Stimulated activated CD8-positive, alpha-beta memory T cell treated with anti-CD3 and anti-CD28 coated beads, Interleukin-12 subunit alpha, Interleukin-12 subunit beta, amount 100 ng/mL, for 24 hours (primary cell): ENCODE measurements at regions not wholly inside any gene's neighbourhood (a gene's known extent, or its start where the extent isn't known, plus 50 kb on each side); places are given as distances from the start of the nearest gene placed in this dataset.

Source experiments
- DNase-seq: peaks from one replicate; pipeline ENCODE4 v3.0.0-alpha.2; 2020; ENCODE audit errors: extremely low read depth

DNA sequence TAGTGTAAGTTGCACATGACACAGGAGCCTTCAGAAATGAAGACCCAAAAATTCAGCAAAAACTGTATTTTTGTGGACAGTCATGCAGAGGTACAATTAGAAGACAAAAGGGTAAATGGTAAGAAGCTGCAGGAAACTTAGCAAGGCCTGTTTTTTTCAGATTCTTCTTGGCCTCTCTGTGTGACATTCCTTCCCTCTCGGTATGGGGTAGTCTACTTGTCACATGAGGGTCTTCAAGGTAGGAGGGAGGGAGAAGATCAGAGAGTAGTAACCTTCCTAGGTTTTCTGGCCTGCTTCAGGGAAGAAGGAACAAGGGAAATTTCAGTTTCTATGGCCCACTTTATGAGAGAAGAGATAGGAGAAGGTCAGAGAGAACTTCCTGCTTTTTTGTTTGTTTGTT lies 230.4 kb upstream of the PPP1R2C start:
- no peak for DNase-seq

DNA sequence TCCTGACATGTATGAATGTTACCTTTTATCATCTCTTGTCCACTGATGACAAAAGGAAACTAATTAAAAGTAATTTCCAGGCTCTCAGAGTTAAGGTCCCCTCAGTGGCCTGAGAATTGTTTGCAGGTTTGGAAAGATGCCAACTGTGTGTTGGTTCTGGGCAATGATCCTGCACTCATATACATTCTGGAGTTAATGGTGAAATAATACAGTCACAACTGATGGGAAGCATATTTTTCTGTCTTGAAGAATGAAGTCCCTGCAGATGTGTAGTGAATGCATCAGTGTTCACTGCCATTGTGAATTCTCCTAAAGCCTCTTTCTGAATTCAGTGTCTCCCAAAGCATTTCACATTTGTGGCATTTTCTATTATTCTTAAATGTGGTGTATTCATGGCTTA lies 238.1 kb upstream of the PPP1R2C start:
- DNase-seq = no peak

DNA sequence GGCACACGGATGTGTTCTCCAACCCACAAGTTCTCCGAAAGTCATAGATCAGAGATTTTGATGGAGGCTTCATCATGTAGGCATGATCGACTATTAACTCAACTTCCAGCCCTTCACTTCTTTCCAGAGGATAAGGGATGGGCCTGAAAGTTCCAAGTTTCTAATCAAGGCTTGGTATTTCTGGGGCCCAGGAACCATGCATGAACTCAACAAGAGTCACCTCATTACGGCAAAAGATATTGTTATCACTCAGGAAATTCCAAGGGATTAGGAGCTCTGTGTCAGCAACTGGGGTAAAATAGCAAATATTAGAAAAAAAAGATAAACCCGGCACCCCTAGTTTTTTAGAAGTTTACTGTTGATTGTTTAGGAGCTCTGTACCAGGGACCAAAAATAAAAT lies 240.1 kb upstream of the PPP1R2C start:
- DNase-seq = no peak

DNA sequence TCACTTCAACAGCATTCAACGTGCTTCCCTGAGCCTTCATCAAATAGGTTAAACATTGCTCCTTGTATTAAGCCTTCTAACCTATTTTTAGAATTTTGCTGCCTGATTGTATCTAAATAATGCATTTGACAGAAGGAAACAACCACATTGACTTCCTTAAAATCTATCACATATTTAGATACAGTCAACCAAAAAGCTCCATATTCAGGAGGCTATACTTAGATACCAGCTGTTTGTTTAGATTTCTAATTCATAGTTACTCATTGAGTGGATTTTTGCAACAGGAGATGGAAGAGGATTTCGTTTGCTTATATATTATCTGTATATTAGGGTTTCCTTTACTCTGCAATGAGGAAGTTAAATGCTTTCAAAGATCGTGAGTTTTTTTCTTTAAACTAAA lies 241.1 kb upstream of the PPP1R2C start:
- DNase-seq = no peak

DNA sequence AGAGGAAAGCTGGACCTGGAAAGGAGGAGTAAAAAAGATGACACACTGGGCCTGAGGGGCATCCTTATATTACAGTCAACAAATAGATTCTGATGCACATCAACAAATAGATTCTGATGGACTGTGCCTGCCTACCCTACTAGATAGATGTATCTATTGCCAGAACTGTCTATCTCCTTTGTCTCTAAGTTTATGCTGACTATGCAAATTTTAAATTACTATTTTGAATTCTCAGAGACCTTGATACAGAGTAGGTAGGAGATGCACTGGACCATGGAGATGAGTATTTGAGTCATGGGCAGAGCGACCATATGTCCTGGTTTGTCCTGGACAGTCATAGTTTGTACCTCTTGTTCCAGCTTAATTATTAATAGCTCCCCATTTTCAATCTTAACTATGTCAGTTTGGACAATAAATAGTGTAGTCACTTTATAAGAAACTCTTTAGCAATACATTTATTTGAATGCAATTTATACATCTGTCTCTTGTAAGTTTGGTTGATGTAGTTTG lies 247.9 kb upstream of the PPP1R2C start:
- no peak for DNase-seq

DNA sequence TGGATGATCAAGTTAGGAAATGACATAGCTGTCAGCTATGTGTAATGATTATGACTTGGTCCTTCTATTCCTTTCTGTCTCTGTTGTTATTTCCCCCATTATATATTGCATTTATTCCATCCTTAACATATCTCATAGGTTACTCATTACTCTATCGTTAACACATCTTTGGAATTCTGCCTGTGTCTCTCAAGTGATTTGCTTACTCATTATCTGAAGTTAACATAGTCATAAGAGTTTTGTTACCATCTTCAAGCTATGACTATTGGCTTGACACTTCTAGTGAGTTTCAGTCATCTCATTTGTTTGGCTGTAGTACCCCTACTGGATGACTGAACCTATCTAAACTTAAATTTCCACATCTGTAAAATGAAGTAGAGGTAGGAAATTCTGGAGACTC lies 286.1 kb upstream of the PPP1R2C start:
- DNase-seq = no peak

DNA sequence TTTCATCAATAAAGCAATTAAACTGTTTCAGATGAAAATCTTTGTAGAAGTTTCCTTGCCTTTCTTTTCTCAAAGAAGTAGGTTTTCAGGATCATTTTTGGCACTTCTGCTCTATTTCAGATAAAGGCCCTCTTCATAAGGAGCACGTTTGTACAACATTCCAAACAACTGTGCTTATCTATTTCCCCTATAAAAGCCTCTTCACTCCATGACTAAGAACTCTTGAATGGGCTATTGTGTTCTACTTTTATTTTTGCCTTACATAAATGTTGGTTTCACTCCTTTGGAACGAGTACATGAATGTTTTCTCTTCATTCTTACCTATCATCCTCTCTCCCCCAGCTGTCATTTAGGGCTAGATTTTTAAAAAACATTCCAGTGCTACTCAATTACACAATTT lies 288.0 kb upstream of the PPP1R2C start:
- DNase-seq = no peak

DNA sequence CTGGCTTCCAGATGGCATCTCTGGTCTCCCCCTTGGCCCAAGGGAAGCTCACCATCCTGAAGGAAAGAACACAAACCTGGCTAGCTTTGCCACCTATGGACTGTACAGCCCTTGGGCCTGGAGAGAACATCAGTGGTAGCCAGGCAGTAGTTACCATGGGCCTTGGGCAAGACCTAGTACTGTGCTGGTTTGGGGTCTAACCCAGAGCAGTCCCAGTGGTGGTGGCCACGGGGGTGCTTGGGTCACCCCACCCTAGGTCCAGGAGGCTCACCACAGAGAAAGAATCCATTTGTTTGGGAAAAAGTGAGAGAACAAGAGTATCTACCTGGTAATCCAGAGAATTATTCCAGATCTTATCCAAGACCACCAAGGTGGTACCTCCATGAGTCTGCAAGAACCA lies 290.7 kb upstream of the PPP1R2C start:
- no peak for DNase-seq

DNA sequence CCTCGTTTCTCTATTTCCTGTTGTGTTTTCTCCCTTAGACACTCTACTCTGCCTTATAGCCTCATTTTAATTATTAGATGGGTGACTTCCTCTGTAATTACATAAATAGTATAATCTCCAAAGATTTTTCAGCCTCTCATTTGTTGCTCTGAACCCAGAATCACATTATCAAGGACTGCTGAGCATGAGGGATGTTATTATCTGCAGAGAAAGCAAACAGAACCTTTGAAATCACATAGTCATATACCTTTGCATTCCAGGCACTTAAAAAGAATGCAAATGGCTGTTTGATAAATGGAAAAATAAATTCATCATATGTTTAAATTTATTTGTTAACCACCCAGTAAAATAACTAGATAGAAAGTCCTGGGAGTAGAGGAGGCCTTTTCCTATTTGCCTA lies 305.1 kb upstream of the PPP1R2C start:
- DNase-seq = no peak

DNA sequence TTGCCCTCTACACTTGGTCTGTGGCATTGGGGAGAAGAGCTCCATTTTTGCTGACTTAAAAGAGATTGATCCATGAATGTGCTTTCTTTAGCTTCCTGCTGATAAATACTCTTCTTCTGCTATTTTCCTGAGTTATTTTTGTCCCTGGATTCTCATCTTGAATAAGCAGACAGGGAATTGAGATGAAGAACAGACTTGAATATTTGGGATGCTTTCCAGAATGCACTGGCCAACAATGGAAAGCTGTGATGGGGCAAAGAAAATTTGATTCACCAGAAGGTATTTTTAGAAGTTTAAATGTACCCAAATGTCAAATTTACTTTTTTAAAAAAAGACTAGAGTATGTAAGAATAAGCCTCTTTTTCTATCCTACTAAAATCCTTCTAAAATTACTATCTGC lies 309.9 kb upstream of the PPP1R2C start:
- DNase-seq = no peak

DNA sequence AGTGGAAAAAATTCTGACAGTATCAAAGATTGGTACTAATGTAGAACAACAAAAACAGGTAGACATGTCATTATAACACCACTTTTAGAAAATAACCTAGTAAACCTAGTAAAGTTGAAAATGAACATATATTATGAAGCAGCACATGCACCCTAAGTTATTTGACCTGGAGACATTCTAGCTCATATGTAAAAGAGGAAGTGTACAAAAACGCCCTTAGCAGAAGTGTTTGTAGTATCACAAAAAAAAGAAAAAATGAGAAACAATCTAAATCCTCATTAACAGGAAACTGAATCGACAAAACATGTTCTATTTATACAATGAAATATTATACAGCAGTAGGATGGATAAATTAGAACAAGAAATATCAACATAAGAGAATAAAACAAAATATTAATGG lies 318.9 kb upstream of the PPP1R2C start:
- no peak for DNase-seq

DNA sequence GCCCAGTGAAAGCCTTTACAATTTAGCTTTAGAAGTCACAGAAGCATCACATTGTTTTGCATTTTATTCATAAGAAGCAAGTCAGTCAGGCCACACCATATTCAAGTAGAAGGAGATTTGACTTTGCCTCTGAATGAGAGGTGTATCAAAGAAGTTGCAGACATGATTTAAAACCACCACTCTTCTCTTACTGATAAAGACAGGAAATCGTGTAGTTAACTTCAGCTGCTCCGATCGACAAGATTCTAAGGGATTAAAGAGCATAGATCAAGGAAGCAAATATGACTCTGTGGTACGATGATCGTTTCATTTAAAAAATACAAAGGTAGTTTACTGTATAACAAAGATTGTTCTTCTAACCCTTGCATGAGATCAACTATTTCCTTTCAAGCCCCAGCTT lies 328.0 kb upstream of the PPP1R2C start:
- no peak for DNase-seq

DNA sequence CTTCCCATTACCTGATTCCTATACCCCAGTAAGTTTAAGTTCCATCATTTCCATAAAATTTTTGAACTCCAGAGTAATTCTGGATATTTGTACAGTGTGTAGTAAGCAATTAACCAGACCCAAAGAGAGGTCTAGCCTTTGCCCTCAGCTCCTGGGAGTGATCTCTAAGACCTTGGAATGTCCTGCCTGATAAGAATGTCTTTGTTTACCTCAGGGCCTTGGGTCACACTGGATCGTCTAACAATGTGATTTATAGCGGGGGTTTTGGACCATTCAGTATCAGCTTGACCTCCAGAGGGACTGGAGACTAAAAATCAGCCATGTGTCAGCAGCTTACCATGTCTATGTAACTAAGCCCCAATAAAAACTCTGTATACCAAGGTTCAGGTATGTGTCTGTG lies 330.9 kb upstream of the PPP1R2C start:
- DNase-seq = no peak

DNA sequence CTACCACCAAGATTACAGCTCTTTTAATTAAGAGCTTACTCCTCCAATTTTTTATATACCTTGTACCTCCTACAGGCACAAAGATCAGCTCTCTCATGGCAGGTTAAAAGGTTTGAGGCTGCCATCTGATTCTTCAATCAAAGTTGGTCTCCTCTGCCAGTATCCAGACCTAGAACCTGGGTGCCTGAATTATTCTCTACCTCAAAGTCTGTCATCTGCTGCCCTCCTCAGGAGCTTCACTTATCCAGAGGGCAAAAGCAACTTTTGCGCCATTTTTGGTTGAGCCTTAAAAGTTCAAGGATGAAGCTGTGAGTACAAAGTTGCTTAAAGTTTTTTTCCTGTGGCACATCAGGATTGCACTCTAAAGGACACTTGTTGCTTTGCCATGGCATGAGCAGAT lies 343.7 kb upstream of the PPP1R2C start:
- no peak for DNase-seq

DNA sequence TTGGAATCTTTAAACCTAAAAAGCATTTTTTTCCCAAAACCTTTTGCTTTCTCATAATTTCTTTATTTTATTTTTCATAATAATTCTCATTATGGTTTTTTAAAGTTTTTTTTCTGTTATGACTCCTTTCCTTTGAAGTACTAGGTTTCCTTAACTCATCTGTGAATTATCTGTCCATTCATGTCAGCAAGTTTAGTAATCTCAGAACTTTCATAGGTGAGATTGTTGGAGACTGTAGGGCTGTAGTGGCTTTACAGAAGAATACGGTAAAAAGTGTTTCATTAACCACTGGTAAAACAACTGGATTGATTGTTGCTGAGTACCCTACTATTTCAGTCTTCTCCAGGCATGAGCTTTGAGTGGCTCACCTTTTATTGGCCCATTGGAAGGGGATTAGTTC lies 361.7 kb upstream of the PPP1R2C start:
- no peak for DNase-seq

DNA sequence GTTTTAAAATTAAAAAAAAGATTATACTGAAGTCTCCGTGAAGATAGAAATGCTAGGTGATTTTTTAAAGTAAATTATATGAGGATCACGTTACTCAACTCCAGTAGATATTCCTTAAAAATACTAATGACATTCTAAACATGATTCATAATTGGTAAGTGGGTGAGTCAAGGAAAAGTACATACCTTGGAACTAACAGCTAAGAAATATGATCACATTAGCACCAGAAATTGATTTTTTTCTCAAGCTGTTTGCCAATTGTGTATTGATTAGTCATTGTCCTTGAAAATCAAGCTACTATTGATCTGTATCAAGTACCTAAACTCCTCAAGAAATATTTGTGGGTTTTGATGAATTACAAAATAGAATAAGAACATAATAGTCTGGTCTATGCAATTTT lies 362.6 kb upstream of the PPP1R2C start:
- DNase-seq = no peak

DNA sequence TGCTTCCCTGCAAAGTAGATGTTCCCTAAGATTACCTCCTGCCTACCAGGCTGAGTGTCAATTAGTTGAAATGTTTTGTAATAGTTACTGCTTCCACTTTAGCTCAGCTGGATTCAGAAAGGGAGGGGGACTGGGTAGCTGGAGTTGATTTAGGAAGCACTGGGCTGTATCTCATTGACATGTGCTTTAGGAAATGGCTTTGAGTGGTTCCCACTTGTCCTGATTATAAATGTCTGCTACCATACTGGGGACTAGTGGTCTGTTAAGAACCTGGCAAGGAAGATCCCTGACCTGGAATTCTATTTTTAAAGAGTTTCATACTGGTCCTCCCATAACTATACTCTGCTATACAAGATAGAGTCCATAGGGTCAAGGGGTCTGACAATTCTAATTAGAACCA lies 363.9 kb upstream of the PPP1R2C start:
- DNase-seq = no peak

DNA sequence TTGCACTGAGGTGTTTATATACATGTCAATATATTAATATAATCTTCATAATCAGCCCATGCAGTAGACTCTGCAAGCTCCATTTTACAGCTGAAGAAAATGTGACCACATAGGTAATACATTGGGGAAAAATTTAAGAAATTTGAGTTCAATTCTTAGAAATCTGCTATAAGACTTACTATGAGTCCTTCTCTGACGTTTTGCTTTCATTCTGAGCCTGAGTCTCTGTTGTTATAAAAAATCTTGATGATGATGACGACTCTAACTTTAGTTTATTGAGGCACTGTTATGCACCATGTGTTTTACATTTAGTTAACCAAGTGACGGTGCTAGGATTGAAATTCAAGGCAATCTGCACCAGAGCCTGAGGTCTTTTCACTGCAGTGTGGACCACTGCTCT lies 370.3 kb upstream of the PPP1R2C start:
- DNase-seq = no peak

DNA sequence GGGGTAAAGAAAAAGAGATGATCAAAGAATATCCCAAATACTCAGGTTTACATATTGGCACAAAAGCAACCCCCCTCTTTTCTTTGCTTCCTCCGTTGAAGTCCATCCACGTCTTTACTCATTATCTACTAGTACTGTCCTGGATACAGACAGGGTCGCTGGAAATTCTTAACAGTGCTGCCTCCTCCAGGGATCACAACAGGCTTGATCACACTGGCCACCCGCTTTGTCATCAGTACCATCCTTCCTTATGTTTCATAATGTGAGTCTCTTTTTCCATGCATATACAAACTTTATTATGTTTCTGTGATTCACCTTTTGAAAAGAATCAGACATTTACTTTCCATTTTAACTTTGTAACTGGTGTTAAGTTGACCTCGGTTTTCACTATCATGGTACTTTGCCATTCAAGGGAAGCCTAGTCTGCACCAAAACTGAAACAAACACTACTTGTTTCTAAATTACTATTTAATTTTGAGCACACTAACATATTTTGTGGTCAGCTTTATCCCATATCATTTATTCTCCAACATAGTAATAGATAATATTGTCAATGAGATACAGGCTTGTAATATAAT lies 387.5 kb upstream of the PPP1R2C start:
- no peak for DNase-seq

DNA sequence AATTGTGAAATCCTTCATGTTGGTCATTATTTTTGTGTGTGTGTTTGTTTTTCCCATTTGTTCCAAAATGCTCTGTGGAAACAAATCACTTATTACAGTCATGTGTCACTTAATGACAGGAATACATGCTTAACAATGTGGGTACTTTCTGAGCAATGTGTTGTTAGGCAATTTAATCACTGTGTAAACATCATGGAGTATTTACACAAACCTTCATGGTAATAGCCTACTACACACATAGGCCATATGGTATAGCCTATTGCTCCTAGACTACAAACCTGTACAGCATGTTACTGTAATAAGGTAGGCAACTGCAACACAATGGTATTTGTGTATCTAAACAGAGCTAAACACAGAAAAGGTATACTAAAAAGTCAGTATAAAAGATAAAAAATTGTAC lies 388.9 kb upstream of the PPP1R2C start:
- no peak for DNase-seq

DNA sequence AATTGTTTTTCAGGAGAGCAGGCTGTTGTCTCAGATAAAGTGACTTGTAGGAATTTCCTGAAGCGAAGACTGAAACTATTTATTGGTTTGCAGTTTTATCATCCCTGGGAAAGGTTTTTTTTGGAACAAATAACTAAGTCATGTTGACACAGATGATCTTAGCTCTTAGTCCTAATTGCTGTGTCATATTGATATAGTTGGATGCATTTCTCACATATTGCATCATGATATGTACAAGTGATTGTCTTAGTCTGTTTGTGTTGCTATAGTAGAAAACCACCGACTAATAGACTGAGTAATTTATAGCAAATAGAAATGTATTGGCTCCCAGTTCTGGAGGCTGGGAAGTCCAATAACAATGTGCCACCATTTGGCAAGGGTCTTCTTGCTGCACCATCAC lies 397.5 kb upstream of the PPP1R2C start:
- no peak for DNase-seq

DNA sequence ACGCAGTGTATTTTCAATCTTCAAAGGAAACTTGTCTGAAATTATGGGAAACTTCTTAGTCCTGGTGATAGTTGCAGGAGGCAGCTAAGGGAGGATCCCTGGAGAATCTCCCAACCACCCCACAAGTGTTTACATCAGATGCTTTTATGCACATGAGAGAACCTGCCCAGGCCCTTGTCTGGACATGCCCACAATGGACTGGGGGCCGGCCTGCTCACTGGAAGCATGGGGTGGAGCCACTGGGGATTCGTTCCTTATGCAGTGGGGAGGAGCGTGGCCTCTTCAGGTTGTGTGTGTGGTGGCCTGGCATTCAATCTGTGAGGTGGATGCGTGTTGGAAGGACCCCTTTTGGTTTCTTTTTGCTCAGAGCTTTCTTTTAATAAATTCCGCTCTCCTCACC lies 398.7 kb upstream of the PPP1R2C start:
- DNase-seq = no peak

DNA sequence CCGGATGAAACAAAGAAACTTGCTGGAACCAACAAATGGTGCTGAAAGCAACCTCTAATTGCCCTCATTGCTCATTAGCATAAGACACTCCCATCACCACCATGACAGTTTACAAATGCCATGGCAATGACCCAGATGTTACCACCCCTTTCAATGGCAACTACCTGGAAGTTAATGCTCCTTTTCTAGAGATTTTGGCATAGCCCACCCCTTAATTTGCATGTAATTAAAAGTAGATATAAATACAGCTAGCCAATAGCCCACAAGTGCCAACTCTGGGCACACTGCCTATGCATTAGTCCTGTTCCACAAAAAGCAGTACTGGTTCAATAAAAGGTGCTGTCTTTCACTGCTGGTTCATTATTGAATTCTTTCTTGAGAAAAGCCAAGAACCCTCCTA lies 410.3 kb upstream of the PPP1R2C start:
- DNase-seq = no peak

DNA sequence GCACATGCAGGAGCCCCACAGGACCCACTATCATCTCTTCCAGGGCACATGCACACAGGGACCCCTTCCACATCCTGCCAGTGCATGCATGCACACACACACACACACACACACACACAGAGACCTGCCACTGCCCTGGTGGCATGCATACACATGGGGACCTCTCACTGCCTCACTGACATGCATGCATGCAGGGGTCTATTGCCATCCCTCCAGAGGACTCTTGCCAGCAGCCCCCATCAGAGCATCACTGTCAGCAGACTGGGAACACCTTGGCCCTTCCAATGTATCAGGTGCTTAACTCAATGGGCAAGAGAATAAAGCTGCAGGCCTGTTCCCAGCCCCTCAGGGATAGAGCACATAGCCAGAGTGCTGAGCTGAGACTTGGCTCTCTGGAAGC lies 433.6 kb upstream of the PPP1R2C start:
- DNase-seq = no peak

DNA sequence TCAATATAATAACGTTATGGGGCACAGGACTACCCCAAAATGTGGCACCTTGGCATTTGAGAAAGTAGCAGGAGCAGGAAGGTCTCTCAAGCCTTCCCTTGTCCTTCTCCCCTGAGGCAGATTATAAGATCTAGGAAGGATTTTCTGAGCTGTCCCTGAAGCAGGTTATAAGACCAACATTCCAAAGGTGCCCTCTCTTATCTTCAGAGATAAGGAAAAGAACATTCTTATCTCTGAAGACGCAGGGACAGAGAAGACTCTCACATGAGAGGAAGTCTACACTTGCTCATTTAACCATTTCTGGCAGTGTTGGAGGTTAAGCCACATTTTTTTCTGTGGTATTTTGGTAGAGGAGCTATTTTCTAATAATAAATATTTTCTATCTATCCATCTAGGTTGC lies 437.9 kb upstream of the MAOA start:
- DNase-seq = no peak
